A549 (cell line): ENCODE measurements at regions not wholly inside any gene's neighbourhood (a gene's known extent, or its start where the extent isn't known, plus 50 kb on each side); places are given as distances from the start of the nearest gene placed in this dataset.

ENCODE experiments used
- ATAC-seq, 2 experiments: fragments of 200-7000 bp in 1 of 2; fragments of >200 bp in 1 of 2; cut with Nextera tagmentation in 1 of 2; cut with Tn5 transposase in 1 of 2; 3 replicates each; pipeline versions ENCODE4 v1.8.0 to v1.9.1; 2018 to 2020; ENCODE audit warnings: mild to moderate bottlenecking in 1 of 2, moderate library complexity in 1 of 2
- CTCF ChIA-PET: fragments of 300-600 bp; sonication (Branson Sonifier 250); formaldehyde crosslinking; extraction: SDS; loops from one replicate; lab custom pipeline; 2021; ENCODE audit warnings: antibody characterized with exemption, inconsistent platforms; lab: Yijun Ruan, JAX
- POLR2A ChIA-PET: fragments of 350-600 bp; formaldehyde crosslinking; extraction: SDS; loops from one replicate; lab custom pipeline; 2021; ENCODE audit warnings: antibody characterized with exemption, inconsistent platforms; lab: Yijun Ruan, JAX
- DNase-seq, 2 experiments: peaks; one replicate each; pipeline versions ENCODE4 v3.0.0 to v3.0.0-alpha.2; 2011 to 2016; ENCODE audit warnings: low read depth in 1 of 2, low spot score in 1 of 2
- FAIRE-seq: peaks from 2 replicates; lab custom pipeline; 2011; peaks lifted over from hg19 to GRCh38; lab: Jason Lieb, UNC
- H3K27ac ChIP-seq, 2 experiments: fragments of >200 bp; sonication (Bioruptor Twin); formaldehyde crosslinking; 3 replicates each; pipeline ENCODE4 v1.5.1; 2016 to 2017
- H3K4me1 ChIP-seq: fragments of >200 bp; sonication (Bioruptor Twin); formaldehyde crosslinking; 3 replicates; pipeline ENCODE4 v1.6.1; 2016
- H3K4me2 ChIP-seq: fragments of >200 bp; sonication (Bioruptor Twin); formaldehyde crosslinking; 3 replicates; pipeline ENCODE4 v1.6.1; 2016
- H3K4me3 ChIP-seq: fragments of >200 bp; sonication (Bioruptor Twin); formaldehyde crosslinking; 3 replicates; pipeline ENCODE4 v1.5.1; 2016
- H3K9me3 ChIP-seq: fragments of >200 bp; sonication (Bioruptor Twin); formaldehyde crosslinking; 3 replicates; pipeline ENCODE4 v1.6.1; 2016
- CBX8 ChIP-seq: fragments of 200-600 bp; sonication (generic); IDR thresholded peaks from 2 replicates; pipeline ENCODE4 v1.6.1; 2016
- ESRRA ChIP-seq: fragments of 150-350 bp; IDR thresholded peaks from 2 replicates; pipeline ENCODE4 v1.6.1; 2014; ENCODE audit warnings: mild to moderate bottlenecking, low read length, borderline replicate concordance
- FOXS1 ChIP-seq: fragments of 250-450 bp; sonication (Bioruptor Pico); IDR thresholded peaks from 2 replicates; pipeline ENCODE4 v1.5.0; 2020; ENCODE audit warnings: mild to moderate bottlenecking, moderate library complexity
- HDAC2 ChIP-seq: fragments of 200-600 bp; sonication (generic); IDR thresholded peaks from 2 replicates; pipeline ENCODE4 v1.6.1; 2016
- HES2 ChIP-seq: fragments of >200 bp; sonication (Bioruptor Twin); formaldehyde crosslinking; IDR thresholded peaks from 2 replicates; pipeline ENCODE4 v1.6.1; 2016
- HEYL ChIP-seq: fragments of 250-450 bp; sonication (Bioruptor Pico); IDR thresholded peaks from 2 replicates; pipeline ENCODE4 v1.8.0; 2021; ENCODE audit warnings: mild to moderate bottlenecking, moderate library complexity
- HMGXB4 ChIP-seq: fragments of 250-450 bp; sonication (Bioruptor Pico); IDR thresholded peaks from 2 replicates; pipeline ENCODE4 v1.5.0; 2021; ENCODE audit warnings: mild to moderate bottlenecking, moderate library complexity, borderline replicate concordance
- HOXB13 ChIP-seq: fragments of 250-450 bp; sonication (Bioruptor Pico); IDR thresholded peaks from 2 replicates; pipeline ENCODE4 v1.5.0; 2020; ENCODE audit warnings: low read depth, mild to moderate bottlenecking, moderate library complexity
- HOXB5 ChIP-seq: fragments of 250-450 bp; sonication (Bioruptor Pico); IDR thresholded peaks from 2 replicates; pipeline ENCODE4 v1.5.0; 2020; ENCODE audit warnings: mild to moderate bottlenecking, moderate library complexity
- MAFK ChIP-seq: fragments of 450-650 bp; IDR thresholded peaks from 2 replicates; pipeline ENCODE4 v1.6.1; 2014; ENCODE audit not compliant: partially characterized antibody
- MYC ChIP-seq: IDR thresholded peaks from 2 replicates; pipeline ENCODE4 v1.6.1; 2012; ENCODE audit warnings: mild to moderate bottlenecking, inconsistent platforms, low read length, improper control_type of control experiment, borderline replicate concordance
- NFE2L2 ChIP-seq: fragments of 150-350 bp; conservative IDR thresholded peaks from 2 replicates; pipeline ENCODE4 v1.6.1; 2014; ENCODE audit warnings: low read length
- NR3C1 ChIP-seq: fragments of >200 bp; sonication (Bioruptor Twin); formaldehyde crosslinking; IDR thresholded peaks from 3 replicates; pipeline ENCODE4 v1.6.1; 2017
- PHF8 ChIP-seq: fragments of 200-600 bp; sonication (generic); IDR thresholded peaks from 2 replicates; pipeline ENCODE4 v1.6.1; 2016; ENCODE audit warnings: low read depth, mild to moderate bottlenecking, antibody characterized with exemption, moderate library complexity, borderline replicate concordance
- RARB ChIP-seq: fragments of 250-450 bp; sonication (Bioruptor Pico); IDR thresholded peaks from 2 replicates; pipeline ENCODE4 v1.8.0; 2021; ENCODE audit warnings: mild to moderate bottlenecking, moderate library complexity
- RCOR1 ChIP-seq: fragments of 150-350 bp; IDR thresholded peaks from 2 replicates; pipeline ENCODE4 v1.6.1; 2014; ENCODE audit warnings: antibody characterized with exemption, low read length, low read depth
- REST ChIP-seq: fragments of 200-600 bp; sonication (generic); IDR thresholded peaks from 2 replicates; pipeline ENCODE4 v1.6.1; 2016; ENCODE audit warnings: antibody characterized with exemption, mild to moderate bottlenecking, moderate library complexity
- ZC3H11A ChIP-seq: fragments of 450-650 bp; IDR thresholded peaks from 2 replicates; pipeline ENCODE4 v1.6.1; 2014; ENCODE audit warnings: antibody characterized with exemption, mild to moderate bottlenecking
- ZFP36 ChIP-seq: fragments of 450-650 bp; IDR thresholded peaks from 2 replicates; pipeline ENCODE4 v1.6.1; 2014; ENCODE audit warnings: borderline replicate concordance; ENCODE audit not compliant: partially characterized antibody
- ZNF302 ChIP-seq: fragments of 250-450 bp; sonication (Bioruptor Pico); IDR thresholded peaks from 2 replicates; pipeline ENCODE4 v1.9.0; 2021; ENCODE audit warnings: inconsistent platforms, mild to moderate bottlenecking, moderate library complexity
- WGBS: methylation state at CpG from one replicate; pipeline ENCODE4 v1.1.6; 2017; ENCODE audit errors: missing lambda C conversion rate; 5-methylcytosine and 5-hydroxymethylcytosine counted together
- TF ChIP-seq, protein P1 (sequence below): IDR thresholded peaks from 2 replicates; pipeline ENCODE4 v1.6.1; 2012; ENCODE audit warnings: low read depth, borderline replicate concordance

DNA sequence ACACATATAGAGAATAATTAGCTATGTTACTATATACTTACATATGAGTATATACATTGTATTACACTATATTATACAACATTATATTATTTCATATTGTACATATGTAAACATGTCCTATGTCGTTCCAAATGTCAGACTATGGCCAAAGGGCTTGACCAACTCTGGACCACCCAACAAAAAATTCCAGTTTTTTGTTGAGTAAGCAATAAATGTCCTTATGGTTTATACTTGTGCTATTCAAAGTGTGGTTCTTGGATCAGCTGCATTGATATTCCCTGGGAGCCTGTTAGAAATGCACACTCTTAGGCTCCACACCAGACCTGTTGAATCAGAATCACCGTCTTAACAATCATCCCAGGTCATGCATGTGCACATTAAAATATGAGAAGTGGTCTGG, 225.4 kb upstream of the ZFP64 start:
- DNase-seq (no peak), FAIRE-seq (no peak), ATAC-seq (no peak)
- POLR2A ChIA-PET: no interaction called here
- H3K27ac ChIP-seq: no peak overlapping the region
- TF ChIP-seq ZFP36 (no peak), MAFK (peak; percentile 89)
- H3K4me2 ChIP-seq: no peak overlapping the region
- H3K4me3 ChIP-seq: no peak overlapping the region
- 0% methylated on average over 2 of the region's 2 CpGs for WGBS
- H3K9me3 ChIP-seq: no peaks in the 10 kb centered on the region
- CTCF ChIA-PET: no interaction called here
- no peaks in the 10 kb centered on the region for H3K4me1 ChIP-seq

GRCh38 chr20:52411611-52412010, 220.0 kb upstream of the ZFP64 start:
- Histone ChIP-seq H3K9me3 (no peaks in the 10 kb centered on the region), H3K27ac (no peak overlapping the region), H3K4me1 (no peaks in the 10 kb centered on the region), H3K4me2 (no peak overlapping the region), H3K4me3 (no peak overlapping the region)
- POLR2A ChIA-PET: no interaction called here
- no peak for FAIRE-seq
- no peak for ATAC-seq
- CTCF ChIA-PET: no interaction called here
- TF ChIP-seq HOXB5 (CRISPR knock-in tag): no peak
- TF ChIP-seq REST: no peak
- TF ChIP-seq PHF8: no peak
- no peak for TF ChIP-seq HEYL
- no peak for TF ChIP-seq HDAC2
- TF ChIP-seq CBX8: no peak
- TF ChIP-seq MYC: no peak
- no peak for TF ChIP-seq RCOR1
- TF ChIP-seq, protein P1, sequence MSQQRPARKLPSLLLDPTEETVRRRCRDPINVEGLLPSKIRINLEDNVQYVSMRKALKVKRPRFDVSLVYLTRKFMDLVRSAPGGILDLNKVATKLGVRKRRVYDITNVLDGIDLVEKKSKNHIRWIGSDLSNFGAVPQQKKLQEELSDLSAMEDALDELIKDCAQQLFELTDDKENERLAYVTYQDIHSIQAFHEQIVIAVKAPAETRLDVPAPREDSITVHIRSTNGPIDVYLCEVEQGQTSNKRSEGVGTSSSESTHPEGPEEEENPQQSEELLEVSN: no peak
- TF ChIP-seq HMGXB4 (CRISPR knock-in tag): no peak
- TF ChIP-seq HOXB13 (CRISPR knock-in tag): no peak
- no peak for TF ChIP-seq MAFK
- no peak for TF ChIP-seq RARB (CRISPR knock-in tag)
- no peak for TF ChIP-seq NR3C1
- no peak for TF ChIP-seq HES2
- TF ChIP-seq ESRRA: no peak
- 0% methylated on average over 1 of the region's 1 CpG for WGBS
- DNase-seq: no peak

DNA sequence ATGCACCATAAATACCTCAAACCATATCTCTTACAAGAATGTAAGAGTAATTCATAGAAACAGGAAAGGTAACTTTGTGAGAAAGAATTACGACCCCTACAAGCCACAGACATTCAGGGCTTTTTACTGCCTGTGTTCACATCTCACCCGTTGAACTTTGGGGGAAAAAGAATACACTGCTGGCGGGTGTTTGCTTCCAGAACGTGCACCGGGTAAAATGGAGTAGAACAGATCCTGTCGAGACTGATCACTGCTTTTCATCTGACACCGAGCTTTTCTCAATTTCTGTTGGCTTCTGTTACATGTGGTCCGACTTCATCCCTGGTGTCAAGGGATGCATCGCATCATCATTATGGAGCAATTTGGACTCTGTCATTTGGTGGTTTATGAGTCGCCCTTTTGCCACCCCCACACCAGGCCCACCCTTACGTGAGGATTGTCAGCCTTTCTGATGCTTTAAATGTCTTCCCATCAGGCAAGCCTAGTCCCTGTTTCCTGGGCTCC, 219.2 kb upstream of the ZFP64 start:
- DNase-seq: no peak
- Histone ChIP-seq H3K4me2 (no peak overlapping the region), H3K4me1 (no peaks in the 10 kb centered on the region), H3K9me3 (no peaks in the 10 kb centered on the region), H3K27ac (no peak overlapping the region), H3K4me3 (no peak overlapping the region)
- no peak for ATAC-seq
- ChIA-PET CTCF (interaction anchor here (1.0 kb wide), 1 partner anchor 31 kb away, joined by 3 read pairs; no protein-coding TSS in a partner anchor), POLR2A (no interaction called here)
- no peak for TF ChIP-seq MYC
- TF ChIP-seq HEYL: no peak
- TF ChIP-seq ZNF302 (CRISPR knock-in tag): no peak
- TF ChIP-seq HMGXB4 (CRISPR knock-in tag): no peak
- no peak for TF ChIP-seq FOXS1 (CRISPR knock-in tag)
- TF ChIP-seq ZFP36: no peak
- no peak for TF ChIP-seq ZC3H11A
- TF ChIP-seq, protein P1: no peak
- TF ChIP-seq NFE2L2: no peak
- no peak for TF ChIP-seq HOXB5 (CRISPR knock-in tag)
- WGBS: 24% methylated on average over 11 of the region's 11 CpGs
- FAIRE-seq: no peak
